Suprapubic skin (tissue), 4 donors: ENCODE measurements at regions not wholly inside any gene's neighbourhood (a gene's known extent, or its start where the extent isn't known, plus 50 kb on each side); places are given as distances from the start of the nearest gene placed in this dataset.

Source experiments
- POLR2A ChIP-seq, 2 donors: fragments of 450-650 bp; IDR thresholded peaks; one replicate each; pipeline ENCODE4 v1.6.1; 2017; ENCODE audit warnings: antibody characterized with exemption in 2 of 2, mild to moderate bottlenecking in 2 of 2, moderate library complexity in 2 of 2
- POLR2AphosphoS5 ChIP-seq, 3 donors: sonication (generic); formaldehyde crosslinking; IDR thresholded peaks; one replicate each; pipeline ENCODE4 v1.6.1; 2017; ENCODE audit warnings: antibody characterized with exemption in 3 of 3
- TF ChIP-seq, protein P1 (sequence below), 2 donors: fragments of 200-600 bp in 1 of 2; fragments of 450-650 bp in 1 of 2; sonication (generic) in 1 of 2; IDR thresholded peaks; one replicate each; pipeline ENCODE4 v1.5.1; 2016 to 2019; ENCODE audit warnings: antibody characterized with exemption in 2 of 2, mild to moderate bottlenecking in 1 of 2, moderate library complexity in 1 of 2

- TF ChIP-seq, protein P1, sequence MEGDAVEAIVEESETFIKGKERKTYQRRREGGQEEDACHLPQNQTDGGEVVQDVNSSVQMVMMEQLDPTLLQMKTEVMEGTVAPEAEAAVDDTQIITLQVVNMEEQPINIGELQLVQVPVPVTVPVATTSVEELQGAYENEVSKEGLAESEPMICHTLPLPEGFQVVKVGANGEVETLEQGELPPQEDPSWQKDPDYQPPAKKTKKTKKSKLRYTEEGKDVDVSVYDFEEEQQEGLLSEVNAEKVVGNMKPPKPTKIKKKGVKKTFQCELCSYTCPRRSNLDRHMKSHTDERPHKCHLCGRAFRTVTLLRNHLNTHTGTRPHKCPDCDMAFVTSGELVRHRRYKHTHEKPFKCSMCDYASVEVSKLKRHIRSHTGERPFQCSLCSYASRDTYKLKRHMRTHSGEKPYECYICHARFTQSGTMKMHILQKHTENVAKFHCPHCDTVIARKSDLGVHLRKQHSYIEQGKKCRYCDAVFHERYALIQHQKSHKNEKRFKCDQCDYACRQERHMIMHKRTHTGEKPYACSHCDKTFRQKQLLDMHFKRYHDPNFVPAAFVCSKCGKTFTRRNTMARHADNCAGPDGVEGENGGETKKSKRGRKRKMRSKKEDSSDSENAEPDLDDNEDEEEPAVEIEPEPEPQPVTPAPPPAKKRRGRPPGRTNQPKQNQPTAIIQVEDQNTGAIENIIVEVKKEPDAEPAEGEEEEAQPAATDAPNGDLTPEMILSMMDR (IDR thresholded peaks at IDR 0.05): no peak
- TF ChIP-seq POLR2A (IDR thresholded peaks at IDR 0.05): no peak
- no peak for TF ChIP-seq POLR2AphosphoS5 (IDR thresholded peaks at IDR 0.05)
These were observed 218.6 kb upstream of the CDH8 start for GRCh38 chr16:62254847-62255246.
